ENCODE measurements at regions not wholly inside any gene's neighbourhood (a gene's known extent, or its start where the extent isn't known, plus 50 kb on each side); places are given as distances from the start of the nearest gene placed in this dataset.

DNA sequence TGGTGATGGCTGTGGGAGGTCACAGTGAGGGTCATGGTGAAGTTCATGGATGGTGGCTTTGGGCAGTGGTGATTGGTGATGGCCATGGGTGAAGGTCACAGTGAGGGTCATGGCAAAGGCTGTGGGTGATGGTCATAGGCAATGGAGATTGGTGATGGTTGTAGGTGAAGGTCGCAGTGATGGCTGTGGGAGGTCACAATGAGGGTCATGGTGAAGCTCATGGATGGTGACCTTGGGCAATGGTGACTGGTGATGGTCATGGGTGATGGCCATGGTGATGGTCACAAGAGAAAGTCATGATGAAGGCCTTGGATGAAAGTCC lies 115.6 kb upstream of the IRX4 start:
- no peak overlapping the region for H3K4me3 ChIP-seq (ENCODE audit: low read depth, low read length)
- TF ChIP-seq, protein P1, sequence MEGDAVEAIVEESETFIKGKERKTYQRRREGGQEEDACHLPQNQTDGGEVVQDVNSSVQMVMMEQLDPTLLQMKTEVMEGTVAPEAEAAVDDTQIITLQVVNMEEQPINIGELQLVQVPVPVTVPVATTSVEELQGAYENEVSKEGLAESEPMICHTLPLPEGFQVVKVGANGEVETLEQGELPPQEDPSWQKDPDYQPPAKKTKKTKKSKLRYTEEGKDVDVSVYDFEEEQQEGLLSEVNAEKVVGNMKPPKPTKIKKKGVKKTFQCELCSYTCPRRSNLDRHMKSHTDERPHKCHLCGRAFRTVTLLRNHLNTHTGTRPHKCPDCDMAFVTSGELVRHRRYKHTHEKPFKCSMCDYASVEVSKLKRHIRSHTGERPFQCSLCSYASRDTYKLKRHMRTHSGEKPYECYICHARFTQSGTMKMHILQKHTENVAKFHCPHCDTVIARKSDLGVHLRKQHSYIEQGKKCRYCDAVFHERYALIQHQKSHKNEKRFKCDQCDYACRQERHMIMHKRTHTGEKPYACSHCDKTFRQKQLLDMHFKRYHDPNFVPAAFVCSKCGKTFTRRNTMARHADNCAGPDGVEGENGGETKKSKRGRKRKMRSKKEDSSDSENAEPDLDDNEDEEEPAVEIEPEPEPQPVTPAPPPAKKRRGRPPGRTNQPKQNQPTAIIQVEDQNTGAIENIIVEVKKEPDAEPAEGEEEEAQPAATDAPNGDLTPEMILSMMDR (IDR thresholded peaks at IDR 0.05; ENCODE audit: low read depth, low read length): no peak
- DNase-seq (ENCODE audit: low read depth, low spot score): no peak
- in situ Hi-C loops (cut with HindIII; ENCODE audit: low sequenced_read_pairs): no loop called here

DNA sequence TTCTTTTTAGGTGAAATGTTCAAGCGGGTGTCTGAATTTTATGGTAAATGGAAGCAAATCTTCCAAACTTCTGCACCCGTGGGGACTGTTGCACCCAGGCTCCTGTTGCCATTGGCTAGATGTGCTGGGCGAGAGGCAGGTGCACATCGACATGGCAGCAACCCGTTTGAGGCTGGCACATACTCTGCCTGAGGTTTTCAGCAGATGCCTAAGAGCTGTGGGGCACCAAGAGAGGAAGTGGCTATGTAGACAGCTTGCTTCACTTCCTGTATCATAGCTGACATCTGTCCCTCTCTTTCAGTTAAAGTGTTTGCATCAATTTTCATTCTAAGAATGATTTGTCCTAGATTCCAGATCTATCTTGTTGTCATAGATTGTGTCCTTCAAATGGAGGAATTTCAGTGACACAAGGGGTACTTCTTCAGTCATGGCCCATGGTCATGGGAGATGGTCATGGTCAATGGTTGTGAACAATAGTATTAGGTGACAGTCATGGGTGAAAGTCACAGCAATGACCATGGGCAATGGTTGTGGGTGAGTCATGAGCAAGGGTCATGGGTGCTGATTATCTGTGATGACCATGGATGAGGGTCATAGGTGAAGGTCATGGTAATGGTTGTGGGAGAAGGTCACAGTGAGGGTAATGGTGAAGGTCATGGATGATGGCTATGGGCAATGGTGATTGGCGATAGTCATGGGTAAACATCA lies 115.1 kb upstream of the IRX4 start:
- TF ChIP-seq, protein P1 (IDR thresholded peaks at IDR 0.05; ENCODE audit: low read depth, low read length): no peak
- in situ Hi-C loops (cut with HindIII; ENCODE audit: low sequenced_read_pairs): no loop called here
- DNase-seq (ENCODE audit: low read depth, low spot score): no peak
- H3K4me3 ChIP-seq (ENCODE audit: low read depth, low read length): no peak overlapping the region

DNA sequence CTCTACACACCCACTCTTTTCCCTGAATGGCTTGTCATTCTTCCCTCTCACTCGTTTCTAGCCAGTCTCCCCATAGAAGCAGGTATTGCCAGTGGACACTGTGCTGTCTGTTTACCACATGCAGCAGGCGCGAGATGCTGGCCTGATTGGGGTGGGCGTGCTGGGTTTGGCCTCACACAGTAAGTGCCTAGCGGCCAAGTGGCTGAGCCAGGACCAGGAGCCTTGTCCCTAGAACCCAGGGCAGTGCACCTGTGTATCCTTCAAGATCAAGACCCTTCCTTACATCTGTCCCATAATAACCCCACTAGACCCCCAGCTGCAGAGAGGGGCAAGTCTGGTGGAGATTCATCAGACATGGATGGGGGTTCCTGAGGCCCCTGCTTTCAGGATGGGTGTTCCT lies 112.8 kb upstream of the IRX4 start:
- no peak overlapping the region for H3K4me3 ChIP-seq (ENCODE audit: low read depth, low read length)
- TF ChIP-seq, protein P1 (IDR thresholded peaks at IDR 0.05; ENCODE audit: low read depth, low read length): no peak
- no peak for DNase-seq (ENCODE audit: low read depth, low spot score)
- in situ Hi-C loops (cut with HindIII; ENCODE audit: low sequenced_read_pairs): no loop called here

DNA sequence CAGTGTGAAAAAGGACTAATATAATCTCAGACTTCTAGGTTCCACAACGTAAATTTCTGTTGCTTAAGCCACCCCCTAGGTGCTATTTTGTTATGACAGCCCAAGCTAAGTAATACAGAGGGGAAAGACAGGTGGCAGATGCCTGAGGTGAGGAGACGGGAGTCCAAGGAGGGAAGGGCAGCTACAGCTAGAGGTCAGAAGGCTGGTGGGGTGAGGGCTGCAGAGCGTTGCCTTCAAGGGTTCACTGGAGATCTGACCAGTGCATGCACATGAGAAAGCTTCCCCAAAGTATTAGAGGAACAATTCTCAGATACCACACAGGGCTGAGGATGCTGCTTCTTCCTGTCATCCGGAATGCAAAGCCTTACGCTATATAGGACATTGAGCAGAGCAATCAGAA lies 104.7 kb upstream of the IRX4 start:
- TF ChIP-seq, protein P1 (IDR thresholded peaks at IDR 0.05; ENCODE audit: low read depth, low read length): no peak
- in situ Hi-C loops (cut with HindIII; ENCODE audit: low sequenced_read_pairs): no loop called here
- no peak for DNase-seq (ENCODE audit: low read depth, low spot score)
- no peak overlapping the region for H3K4me3 ChIP-seq (ENCODE audit: low read depth, low read length)

DNA sequence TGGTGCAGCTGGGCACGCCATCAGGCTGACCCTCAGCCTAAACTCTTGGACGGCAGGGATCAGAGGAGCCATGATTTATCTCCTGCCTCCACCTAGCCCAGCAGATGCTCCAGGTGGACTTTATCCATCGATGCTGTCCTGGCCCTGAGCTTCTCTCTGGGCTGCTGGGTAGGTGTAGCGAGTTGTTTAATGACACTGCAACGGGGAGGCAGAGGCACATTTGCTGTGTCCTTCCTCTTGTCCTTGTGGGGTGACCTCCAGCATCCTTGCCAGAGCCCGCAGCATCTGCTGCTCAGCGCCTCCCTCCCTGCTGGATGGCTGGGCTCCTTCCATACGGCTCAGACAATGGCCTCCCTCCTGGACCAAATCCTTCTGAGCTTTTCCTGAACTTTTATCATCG lies 103.1 kb upstream of the IRX4 start:
- no peak overlapping the region for H3K4me3 ChIP-seq (ENCODE audit: low read depth, low read length)
- in situ Hi-C loops (cut with HindIII; ENCODE audit: low sequenced_read_pairs): no loop called here
- TF ChIP-seq, protein P1 (IDR thresholded peaks at IDR 0.05; ENCODE audit: low read depth, low read length): no peak
- DNase-seq (ENCODE audit: low read depth, low spot score): no peak

DNA sequence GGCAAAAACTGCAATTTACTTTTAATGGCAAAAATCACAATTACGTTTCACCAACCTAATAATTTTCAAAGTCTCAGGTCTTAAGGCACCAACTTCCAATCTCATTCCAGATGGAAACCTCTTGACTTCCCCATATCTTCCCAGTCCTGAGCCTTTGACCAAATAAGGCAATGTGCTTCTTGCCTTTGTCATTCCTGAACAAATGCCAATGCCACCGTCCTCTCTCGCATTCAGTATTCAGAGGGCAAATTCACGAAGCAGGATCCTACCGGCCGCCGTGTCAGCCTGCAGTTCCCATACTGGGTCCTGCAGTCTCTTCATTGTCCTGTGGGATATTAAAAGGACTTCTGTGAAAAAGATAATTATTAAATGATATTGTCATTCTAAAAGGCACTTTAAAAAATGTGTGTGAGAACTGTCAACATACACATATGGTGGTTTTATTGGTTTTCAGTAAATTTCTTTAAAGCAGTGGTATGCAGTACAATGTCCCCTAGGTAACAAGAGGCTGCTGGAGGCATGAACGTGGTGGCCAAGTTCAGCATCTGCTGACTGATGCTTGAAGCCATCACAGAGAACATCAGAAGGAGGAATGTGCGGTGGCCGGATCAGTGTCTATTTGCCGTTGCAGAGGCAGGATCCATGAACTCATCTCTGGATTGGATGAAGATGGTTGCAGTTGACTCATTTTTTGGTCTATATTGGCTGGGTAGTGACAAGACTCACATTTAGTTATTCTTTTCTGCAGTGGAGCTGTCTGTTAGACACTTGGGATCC lies 101.4 kb upstream of the IRX4 start:
- H3K4me3 ChIP-seq (ENCODE audit: low read depth, low read length): no peak overlapping the region
- no peak for DNase-seq (ENCODE audit: low read depth, low spot score)
- TF ChIP-seq, protein P1 (IDR thresholded peaks at IDR 0.05; ENCODE audit: low read depth, low read length): no peak
- in situ Hi-C loops (cut with HindIII; ENCODE audit: low sequenced_read_pairs): no loop called here

Data from astrocyte of the spinal cord (primary cell).